ENCODE measurements at regions not wholly inside any gene's neighbourhood (a gene's known extent, or its start where the extent isn't known, plus 50 kb on each side); places are given as distances from the start of the nearest gene placed in this dataset.

- H2AK5ac ChIP-seq (ENCODE audit: low read depth, low read length): no peak overlapping the region
- H3K23me2 ChIP-seq (ENCODE audit: low read depth, low read length): no peaks in the 10 kb centered on the region; the same call in 1 of the 2 replicates
- H3K14ac ChIP-seq (ENCODE audit: insufficient read length): no peak overlapping the region
- H3K4me2 ChIP-seq (ENCODE audit: insufficient read depth in 1 of 2, low read depth in 2 of 2, low read length in 2 of 2): no peak overlapping the region
- H2BK5ac ChIP-seq (ENCODE audit: low read depth, low read length): no peak overlapping the region
- no peak overlapping the region for H3K4ac ChIP-seq (replicated peaks; ENCODE audit: insufficient read length, low read depth, low read length)
- ChIA-PET CTCF (ENCODE audit: partially characterized antibody) (interaction anchor here (1.4 kb wide), 1 partner anchor 202 kb away, joined by 5 read pairs; no protein-coding TSS in a partner anchor), POLR2A (ENCODE audit: partially characterized antibody) (no interaction called here)
- no peaks in the 10 kb centered on the region for H3K79me1 ChIP-seq (ENCODE audit: low read depth, low read length)
- H4K91ac ChIP-seq (replicated peaks; ENCODE audit: insufficient read length, low read length): no peak overlapping the region
- H3K56ac ChIP-seq (replicated peaks; ENCODE audit: insufficient read length, low read depth, low read length): no peak overlapping the region
- no peak overlapping the region for H3K23ac ChIP-seq (ENCODE audit: insufficient read length)
- no peak for DNase-seq (ENCODE audit: low read depth in 1 of 2, low spot score in 2 of 2)
- no peak for FAIRE-seq
- H3K4me3 ChIP-seq (ENCODE audit: extremely low read depth in 1 of 4, insufficient read depth in 2 of 4, low read depth in 3 of 4, low read length in 4 of 4): no peak overlapping the region
- H2BK20ac ChIP-seq (ENCODE audit: low read length): no peak overlapping the region
- no peak overlapping the region for H2AFZ ChIP-seq (ENCODE audit: low read length)
- H3K27me3 ChIP-seq (replicated peaks in 1 of 4; ENCODE audit: control insufficient read depth in 3 of 4, extremely low read depth in 1 of 4, insufficient read depth in 3 of 4, low read length in 3 of 4): no peaks in the 10 kb centered on the region
- H3K9me3 ChIP-seq (ENCODE audit: insufficient read depth in 2 of 2, low read depth in 1 of 2, low read length in 1 of 2): no peaks in the 10 kb centered on the region
- H4K8ac ChIP-seq (ENCODE audit: extremely low read depth, insufficient read depth, low read length): no peak overlapping the region
- H2BK12ac ChIP-seq (ENCODE audit: low read depth, low read length): no peak overlapping the region
- H3K27ac ChIP-seq (ENCODE audit: low read depth, low read length): no peak overlapping the region
- TF ChIP-seq RFX5 (IDR thresholded peaks at IDR 0.05; ENCODE audit: borderline replicate concordance, low read depth, low read length): no peak
- TF ChIP-seq NRF1 (IDR thresholded peaks at IDR 0.05; ENCODE audit: low read depth, low read length): no peak
- TF ChIP-seq RNF2 (IDR thresholded peaks at IDR 0.05; ENCODE audit: borderline replicate concordance, low read depth, low read length, missing control alignments, poor library complexity, severe bottlenecking): no peak
- TF ChIP-seq RAD21 (IDR thresholded peaks at IDR 0.05 in 1 of 2, conservative IDR thresholded peaks at IDR 0.05 in 1 of 2; ENCODE audit: low read depth in 2 of 2, low read length in 2 of 2): no peak
- TF ChIP-seq SIN3A (conservative IDR thresholded peaks at IDR 0.05 in 1 of 2, IDR thresholded peaks at IDR 0.05 in 1 of 2; ENCODE audit: low read depth in 1 of 2, low read length in 2 of 2): no peak
- TF ChIP-seq CBX5 (IDR thresholded peaks at IDR 0.05; ENCODE audit: low read depth, low read length): no peak
- H3K36me3 ChIP-seq (ENCODE audit: control insufficient read depth in 2 of 4, insufficient read depth in 4 of 4, low read length in 3 of 4): no peaks in the 10 kb centered on the region
- H3K9ac ChIP-seq (replicated peaks in 1 of 4; ENCODE audit: extremely low read depth in 1 of 4, low read depth in 3 of 4, low read length in 3 of 4): no peak overlapping the region
- H2BK120ac ChIP-seq (replicated peaks; ENCODE audit: low read depth, low read length): no peak overlapping the region
- WGBS, 2 experiments (ENCODE audit: extremely low coverage in 1 of 2, insufficient coverage in 1 of 2, insufficient read length in 1 of 2, insufficient replicate concordance in 2 of 2, low coverage in 1 of 2, low lambda C conversion rate in 2 of 2, missing lambda C conversion rate in 1 of 2): 92% methylated on average over 4 of the region's 4 CpGs; no CpG with 5 or more reads in 1 of the 2 experiments
- H3K4me1 ChIP-seq (replicated peaks in 1 of 4; ENCODE audit: control insufficient read depth in 3 of 4, insufficient read depth in 4 of 4, low read length in 3 of 4): no peaks in the 10 kb centered on the region; a peak in 2 of 7 replicates
- H3K18ac ChIP-seq (ENCODE audit: extremely low read depth, low read length): no peak overlapping the region
- H3K79me2 ChIP-seq (ENCODE audit: control insufficient read depth in 1 of 2, insufficient read depth in 2 of 2, low read length in 2 of 2): no peaks in the 10 kb centered on the region
- H2BK15ac ChIP-seq (ENCODE audit: low read length): no peak overlapping the region
- H4K20me1 ChIP-seq (replicated peaks in 1 of 2; ENCODE audit: control insufficient read depth in 1 of 2, insufficient read depth in 2 of 2, low read length in 2 of 2): no peaks in the 10 kb centered on the region
- H4K5ac ChIP-seq (ENCODE audit: insufficient read length, low read depth, low read length): no peak overlapping the region
These were observed 194.1 kb downstream of the INHBA start for GRCh38 chr7:41508755-41509154.
